Dedifferentiated amniotic fluid mesenchymal stem cell (primary cell): ENCODE measurements at regions not wholly inside any gene's neighbourhood (a gene's known extent, or its start where the extent isn't known, plus 50 kb on each side); places are given as distances from the start of the nearest gene placed in this dataset.

Experiments used
- DNase-seq: peaks from one replicate; pipeline ENCODE4 v3.0.0-alpha.2; 2016; ENCODE audit errors: extremely low spot score

DNA sequence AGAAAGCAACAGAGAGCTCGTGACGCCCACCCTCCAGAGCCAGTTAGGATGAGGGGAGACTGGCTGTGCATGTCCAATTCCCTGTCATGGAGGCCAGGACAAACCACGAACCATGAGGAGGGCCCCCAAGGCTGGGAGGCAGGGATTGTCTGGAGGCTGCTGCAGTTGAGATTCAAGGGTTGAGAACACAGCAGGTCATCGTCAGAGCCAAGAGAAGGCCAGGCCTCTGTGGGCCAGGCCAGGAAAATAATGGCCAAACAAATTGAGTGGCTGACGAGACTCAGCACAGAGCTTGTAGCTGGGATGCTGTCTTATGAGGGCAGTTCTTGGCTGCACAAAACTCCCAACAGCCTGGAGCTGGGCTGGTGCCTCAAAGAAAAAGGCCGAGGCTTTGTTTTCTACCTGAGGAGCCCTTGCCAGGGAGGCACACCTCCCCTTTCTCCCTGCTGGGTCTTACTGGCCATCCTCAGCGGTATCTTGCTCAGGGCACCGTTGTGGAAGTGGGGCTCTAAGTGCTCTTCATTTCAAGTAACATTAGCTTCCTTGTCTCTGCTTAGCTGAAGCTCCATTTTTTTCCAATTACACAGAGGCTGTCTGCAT lies 665.9 kb downstream of the BCL11B start:
- no peak for DNase-seq

- DNase-seq, result no peak
These were observed 665.2 kb downstream of the BCL11B start for GRCh38 chr14:98606816-98607215.

DNA sequence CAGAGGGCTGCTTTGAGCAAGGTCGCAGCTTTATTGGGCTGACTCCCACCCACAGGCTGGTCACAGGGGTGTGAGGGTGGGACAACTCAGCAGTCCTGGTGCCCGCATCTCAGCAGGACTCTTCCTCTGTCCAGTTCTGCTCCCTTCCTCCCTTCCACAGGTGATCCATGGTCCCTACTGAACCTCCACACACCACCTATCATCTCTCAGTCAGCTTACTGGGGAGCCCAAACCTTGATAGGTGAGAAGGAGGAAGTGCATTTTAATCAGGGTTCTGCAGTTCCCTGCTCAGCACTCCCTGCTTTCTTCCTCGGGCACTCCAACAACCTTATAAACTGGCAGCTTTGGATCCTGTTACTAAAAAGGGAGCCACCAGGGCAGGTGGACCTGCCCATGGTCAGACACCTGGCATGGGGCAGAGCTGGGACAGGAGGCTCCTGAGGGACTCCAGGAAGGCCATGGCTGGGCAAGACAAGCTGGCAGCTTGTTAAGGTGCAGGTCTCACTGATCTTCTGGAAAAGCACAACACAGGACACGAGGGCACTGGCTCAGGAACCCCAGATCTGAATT lies 664.6 kb downstream of the BCL11B start:
- DNase-seq, result no peak

GRCh38 chr14:98608071-98609060 lies 663.6 kb downstream of the BCL11B start:
- DNase-seq, result no peak

GRCh38 chr14:98612434-98613200 lies 659.4 kb downstream of the BCL11B start:
- DNase-seq, result no peak

DNA sequence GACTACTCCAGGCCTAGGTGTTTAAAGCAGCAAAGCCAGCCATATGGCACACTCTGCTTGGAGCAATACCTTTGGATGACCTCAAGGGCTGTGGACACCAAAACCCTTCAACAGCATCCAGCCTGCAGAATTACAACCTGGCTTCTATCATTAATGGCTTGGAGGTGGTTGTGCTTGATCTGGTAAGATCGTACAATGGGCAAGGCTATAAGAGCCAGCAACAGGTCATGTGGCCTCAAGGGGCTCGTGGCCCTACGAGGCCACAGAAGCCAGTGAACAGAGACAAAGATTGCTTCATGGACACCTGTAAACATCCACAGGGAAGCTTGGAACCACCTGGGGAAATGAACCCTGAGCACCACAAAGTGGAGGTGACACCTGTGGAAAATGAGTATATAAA lies 657.3 kb downstream of the BCL11B start:
- DNase-seq, result no peak

DNA sequence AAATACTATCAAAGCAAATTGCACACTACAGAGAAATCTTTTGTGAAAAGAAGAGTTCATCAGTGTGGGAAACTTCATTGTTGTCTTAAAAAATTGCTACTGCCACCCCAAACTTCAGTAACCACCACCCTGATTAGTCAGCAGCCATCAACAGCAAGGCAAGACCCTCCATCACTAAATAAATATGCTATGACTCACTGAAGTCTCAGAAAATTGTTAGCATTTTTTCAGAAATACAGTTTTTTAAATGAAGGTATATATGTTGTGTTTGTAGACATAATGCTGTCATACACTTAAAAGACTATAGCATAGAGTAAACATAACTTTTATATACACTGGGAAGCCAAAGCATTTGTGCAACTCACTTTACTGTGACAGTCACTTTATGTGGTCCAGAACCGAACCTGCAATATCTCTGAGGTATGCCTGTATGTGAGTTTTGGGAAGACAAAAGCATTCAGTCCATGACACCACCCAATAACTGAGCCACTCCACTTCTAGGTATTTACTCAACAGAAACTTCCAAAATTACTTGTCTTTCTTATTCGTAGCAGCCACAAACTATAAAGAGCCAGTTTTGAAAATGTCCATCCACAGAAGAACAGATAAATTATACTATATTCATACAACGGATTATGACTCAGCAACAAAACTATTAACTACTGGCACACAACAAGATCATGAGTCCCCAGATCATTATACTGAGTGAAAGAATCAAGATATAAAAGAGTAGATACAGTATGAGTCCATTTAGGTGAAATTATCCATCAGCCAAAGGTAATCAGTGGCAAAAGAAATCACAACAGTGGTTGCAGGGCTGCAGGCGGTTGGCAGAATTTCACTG lies 649.6 kb downstream of the BCL11B start:
- no peak for DNase-seq

DNA sequence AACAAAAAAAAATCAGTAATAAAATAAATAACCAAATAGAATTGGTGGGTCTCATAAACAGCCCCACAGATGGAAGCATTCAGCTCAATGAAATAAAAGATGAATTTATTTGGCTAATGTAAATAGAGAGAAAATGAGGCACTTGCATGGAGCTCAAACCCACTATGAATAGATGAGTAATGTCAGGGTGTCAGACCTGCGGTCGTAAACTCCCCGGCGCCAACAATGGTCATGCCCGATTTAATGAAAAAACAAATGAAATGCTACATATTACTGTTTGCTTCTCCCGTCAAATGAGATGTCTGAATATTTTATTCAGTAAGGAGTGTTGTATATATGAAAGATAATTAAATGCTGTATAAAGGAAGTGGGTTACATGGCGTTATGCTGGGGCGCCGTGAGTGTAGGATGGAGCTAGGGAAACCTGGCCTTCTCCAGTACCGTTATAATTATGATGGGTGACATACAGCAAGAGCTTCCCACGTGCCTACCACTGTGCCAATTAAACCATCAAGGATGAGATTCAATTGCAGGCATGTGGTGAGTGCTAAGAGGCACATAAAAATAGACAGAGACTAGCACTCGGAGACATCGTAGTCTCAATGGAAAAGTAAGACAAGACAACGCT lies 648.1 kb downstream of the BCL11B start:
- no peak for DNase-seq

DNA sequence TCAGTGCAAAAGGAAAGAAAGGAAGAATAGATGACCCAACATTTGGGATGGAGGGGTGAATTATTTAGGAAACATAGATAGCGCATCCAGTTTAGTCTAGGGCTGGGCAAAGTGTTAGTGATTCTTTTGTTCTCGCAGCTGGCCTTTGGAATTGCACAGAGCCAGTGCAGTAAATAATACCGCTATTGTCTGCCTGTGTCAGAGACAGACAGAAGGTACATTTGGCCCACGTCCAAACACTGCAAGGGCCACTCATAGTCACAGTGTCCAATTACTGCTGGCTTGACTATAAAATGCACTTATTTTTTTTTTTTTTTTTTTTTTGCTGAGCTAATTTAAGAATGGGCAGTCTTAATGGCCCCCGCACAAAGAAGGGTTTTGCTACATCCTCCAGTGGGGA lies 638.6 kb downstream of the BCL11B start:
- no peak for DNase-seq

DNA sequence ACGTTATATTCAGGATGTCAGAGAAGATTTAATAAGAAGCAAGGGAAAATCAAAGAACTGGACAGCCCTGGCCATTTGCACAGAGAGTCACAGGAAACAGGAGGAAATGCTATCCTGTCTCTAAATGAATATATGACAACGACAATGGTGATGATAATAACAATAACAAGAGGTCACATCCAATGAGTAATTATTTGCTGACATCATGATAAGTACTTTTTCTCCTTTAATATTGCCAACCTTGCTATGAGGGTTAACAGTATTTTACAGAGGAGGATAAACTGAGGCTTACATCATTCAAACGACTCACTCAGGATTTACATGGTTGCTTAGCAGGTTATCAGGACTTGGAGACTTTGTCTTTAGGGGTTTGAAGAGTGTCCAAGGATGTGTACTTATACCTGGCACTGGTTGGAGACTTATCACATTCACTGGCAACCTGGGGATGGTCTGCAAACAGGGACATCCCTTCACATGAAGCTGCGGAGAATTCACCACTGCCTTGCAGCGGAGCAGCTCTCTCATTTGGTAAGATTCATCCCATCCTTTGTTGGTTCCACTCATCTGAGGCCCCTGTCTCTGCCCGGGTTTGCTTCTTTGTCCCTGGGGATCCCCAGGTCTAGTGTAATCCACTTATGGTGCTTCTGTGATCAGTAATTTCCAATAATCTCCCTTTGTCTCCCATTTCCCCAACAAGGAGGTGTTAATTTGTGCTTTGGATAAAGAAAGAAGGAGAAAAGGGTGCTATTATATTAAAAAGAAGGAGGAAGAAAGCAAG lies 637.8 kb downstream of the BCL11B start:
- no peak for DNase-seq

DNA sequence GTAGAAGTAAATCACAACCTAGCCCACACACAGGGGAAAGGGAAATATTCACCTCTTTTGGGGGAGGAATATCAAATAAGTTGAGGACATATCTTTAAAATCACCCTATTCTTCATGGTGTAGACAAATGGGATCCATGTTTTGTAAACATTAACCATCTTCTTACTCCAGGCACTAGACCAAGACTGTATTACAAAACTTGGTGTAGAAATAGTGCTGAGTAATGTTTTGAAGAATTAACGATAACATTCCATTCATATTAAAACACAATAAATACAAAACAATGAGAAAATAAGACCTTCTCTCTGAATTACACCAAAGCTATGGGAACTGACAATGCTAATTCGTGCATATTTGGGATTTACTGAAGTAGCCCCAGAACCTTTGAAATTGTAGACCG lies 633.6 kb downstream of the BCL11B start:
- DNase-seq, result no peak

GRCh38 chr14:98647754-98648153 lies 624.2 kb downstream of the BCL11B start:
- DNase-seq, result no peak

GRCh38 chr14:98651037-98651436 lies 621.0 kb downstream of the BCL11B start:
- DNase-seq, result no peak

DNA sequence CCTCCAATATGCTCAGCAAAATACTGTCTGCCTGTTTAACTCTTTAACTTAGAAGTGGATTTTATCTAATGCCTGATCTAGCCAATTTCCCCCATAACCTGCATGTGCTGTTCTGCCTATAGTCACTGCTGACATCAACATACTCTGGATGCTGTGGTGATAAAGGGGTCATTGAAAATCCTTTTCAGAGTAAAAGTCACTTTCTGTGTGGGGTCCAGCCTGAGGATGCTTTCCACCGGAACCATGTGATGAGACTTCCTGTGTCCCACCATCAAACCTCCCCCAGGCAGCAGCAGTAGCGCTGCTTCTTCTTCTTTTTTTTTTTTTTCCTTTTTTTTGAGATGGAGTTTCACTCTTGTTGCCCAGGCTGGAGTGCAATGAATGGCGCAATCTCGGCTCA lies 607.0 kb downstream of the BCL11B start:
- no peak for DNase-seq

GRCh38 chr14:98666545-98666944 lies 605.5 kb downstream of the BCL11B start:
- DNase-seq, result no peak

DNA sequence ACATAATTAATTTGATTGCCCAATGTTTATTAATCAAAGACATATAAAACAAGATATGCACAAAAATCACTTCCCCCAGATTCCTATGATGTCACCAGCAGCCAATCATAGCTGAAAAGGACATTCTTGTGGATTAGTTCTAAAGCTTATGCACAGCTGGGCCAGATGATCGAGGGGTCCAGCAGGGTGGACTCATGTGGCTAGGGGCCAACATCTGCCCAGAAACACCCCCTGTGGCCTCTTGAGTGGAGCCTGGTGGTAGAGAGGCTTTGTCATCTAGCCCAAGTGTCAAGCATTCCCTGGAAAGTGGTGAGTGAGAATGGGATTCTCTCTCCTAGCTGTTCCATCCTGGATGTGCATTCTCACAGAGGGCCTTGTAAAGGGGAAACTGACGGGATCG lies 590.0 kb downstream of the BCL11B start:
- no peak for DNase-seq

DNA sequence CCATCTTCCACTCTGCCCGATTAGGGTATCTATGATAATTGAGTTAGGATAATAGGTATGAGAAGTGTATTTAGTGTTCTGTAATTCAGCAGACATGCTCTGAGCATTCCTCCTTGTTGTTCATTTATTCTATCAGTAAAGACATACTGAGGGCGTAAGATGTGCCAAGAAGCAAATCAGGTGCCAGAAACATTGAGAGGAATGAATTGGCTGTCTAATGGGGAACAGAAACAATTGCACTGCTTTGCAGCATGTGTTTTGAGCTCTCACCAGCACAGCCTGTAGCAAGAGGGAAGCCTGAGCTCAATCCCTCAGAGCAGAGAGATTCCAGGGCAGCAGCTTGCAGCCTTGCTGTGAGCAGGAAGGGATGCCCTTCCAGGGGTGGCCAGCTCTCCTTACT lies 589.3 kb downstream of the BCL11B start:
- DNase-seq, result no peak

DNA sequence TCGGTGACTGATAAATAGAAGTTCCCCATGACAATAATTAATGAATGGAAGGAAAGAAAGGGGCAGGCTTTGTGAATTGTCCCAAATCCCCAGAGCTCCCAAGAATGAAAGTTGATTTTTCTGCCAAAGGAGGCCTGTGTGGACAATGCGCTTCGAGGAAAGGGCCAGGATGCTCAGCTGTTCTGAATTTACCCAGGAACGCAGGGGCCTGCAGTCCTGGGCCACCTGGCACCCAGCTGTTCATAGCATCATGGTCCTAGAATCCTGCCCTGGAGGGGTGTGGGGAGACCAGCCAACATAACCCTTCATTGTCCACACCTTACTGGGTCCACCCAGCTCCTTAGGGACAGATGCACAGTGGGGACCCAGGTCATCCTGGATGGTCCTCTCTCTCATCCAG lies 587.5 kb downstream of the BCL11B start:
- DNase-seq, result no peak

- DNase-seq, result no peak
These were observed 586.3 kb downstream of the BCL11B start for GRCh38 chr14:98685725-98686124.

DNA sequence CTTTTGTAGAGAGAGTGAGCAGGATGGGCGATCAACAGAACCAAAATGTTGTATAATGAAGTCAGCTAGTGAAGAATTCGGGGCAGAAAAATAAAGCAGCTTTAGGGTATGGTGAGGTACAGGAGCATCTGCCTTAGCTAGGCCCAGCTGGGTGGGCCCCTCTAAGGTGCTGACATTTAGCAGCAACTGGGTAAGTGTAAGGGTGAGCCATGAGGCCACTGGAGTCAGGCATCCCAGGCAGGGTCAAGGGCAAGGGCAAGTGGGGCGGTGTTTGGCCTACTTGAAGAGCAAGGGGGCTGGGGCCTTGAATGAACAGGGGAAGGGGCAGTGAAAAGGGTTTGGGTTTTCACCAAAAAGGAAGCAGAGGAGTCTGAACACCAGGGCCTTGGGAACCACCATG lies 583.6 kb downstream of the BCL11B start:
- DNase-seq, result no peak
